ENCODE measurements at regions not wholly inside any gene's neighbourhood (a gene's known extent, or its start where the extent isn't known, plus 50 kb on each side); places are given as distances from the start of the nearest gene placed in this dataset.

- TF ChIP-seq POLR2AphosphoS5 (IDR thresholded peaks at IDR 0.05; ENCODE audit: low read depth, low read length) (no peak), ZNF18 (CRISPR knock-in tag; IDR thresholded peaks at IDR 0.05; ENCODE audit: insufficient replicate concordance) (no peak)
Observed at GRCh38 chr1:81254068-81254467, 546.7 kb upstream of the ADGRL2 start.

Measured in HepG2 (cell line).